HEK293 (cell line): ENCODE measurements at regions not wholly inside any gene's neighbourhood (a gene's known extent, or its start where the extent isn't known, plus 50 kb on each side); places are given as distances from the start of the nearest gene placed in this dataset.

Experiments used
- CTCF ChIA-PET: fragments of 350-600 bp; formaldehyde crosslinking; extraction: SDS; loops from one replicate; lab custom pipeline; 2021; ENCODE audit warnings: antibody characterized with exemption; lab: Yijun Ruan, JAX
- POLR2A ChIA-PET: fragments of 300-600 bp; formaldehyde crosslinking; extraction: SDS; loops from one replicate; lab custom pipeline; 2020; ENCODE audit warnings: antibody characterized with exemption, inconsistent platforms; lab: Yijun Ruan, JAX
- H3K27ac ChIP-seq: fragments of 200-500 bp; sonication (Bioruptor generic); 2 replicates; pipeline ENCODE4 v1.5.1; 2014; ENCODE audit warnings: low read depth, low read length, control low read depth, inconsistent platforms; ENCODE audit errors: extremely low read depth
- H3K36me3 ChIP-seq, 2 experiments: fragments of 200-500 bp in 1 of 2; sonication (Bioruptor generic) in 1 of 2; 1 replicate in 1 of 2; 2 replicates in 1 of 2; pipeline ENCODE4 v1.5.1; 2014 to 2017; ENCODE audit warnings: inconsistent platforms in 2 of 2, low read length in 2 of 2; ENCODE audit not compliant: control insufficient read depth in 2 of 2, insufficient read depth in 1 of 2
- H3K4me1 ChIP-seq: fragments of 200-500 bp; sonication (Bioruptor generic); 2 replicates; pipeline ENCODE4 v1.5.1; 2014; ENCODE audit warnings: mild to moderate bottlenecking, low read length, inconsistent platforms; ENCODE audit not compliant: control insufficient read depth, insufficient read depth
- H3K4me3 ChIP-seq: 2 replicates; pipeline ENCODE4 v1.5.1; 2011; ENCODE audit warnings: low read depth, mild to moderate bottlenecking, control low read depth, low read length, moderate library complexity
- H3K9me3 ChIP-seq: fragments of 200-500 bp; sonication (Bioruptor generic); 2 replicates; pipeline ENCODE4 v1.5.1; 2014; ENCODE audit warnings: low read depth, low read length, inconsistent platforms; ENCODE audit not compliant: control insufficient read depth, insufficient read depth
- GFI1B ChIP-seq: fragments of 450-650 bp; formaldehyde crosslinking; IDR thresholded peaks from 2 replicates; pipeline ENCODE4 v1.5.1; 2016; ENCODE audit warnings: missing biosample characterization, missing genetic modification characterization
- GLIS1 ChIP-seq: fragments of 450-650 bp; formaldehyde crosslinking; IDR thresholded peaks from 2 replicates; pipeline ENCODE4 v1.5.1; 2016; ENCODE audit warnings: missing biosample characterization, missing genetic modification characterization
- HIC1 ChIP-seq: fragments of 450-650 bp; formaldehyde crosslinking; IDR thresholded peaks from 2 replicates; pipeline ENCODE4 v1.5.1; 2016; ENCODE audit warnings: missing biosample characterization, missing genetic modification characterization
- SP2 ChIP-seq: fragments of 450-650 bp; formaldehyde crosslinking; IDR thresholded peaks from 2 replicates; pipeline ENCODE4 v1.5.1; 2016; ENCODE audit warnings: missing biosample characterization, missing genetic modification characterization
- ZNF19 ChIP-seq: fragments of 450-650 bp; formaldehyde crosslinking; IDR thresholded peaks from 2 replicates; pipeline ENCODE4; 2016; ENCODE audit warnings: missing biosample characterization, missing genetic modification characterization, low read depth
- ZNF274 ChIP-seq, 2 experiments: fragments of 200-500 bp in 1 of 2; fragments of 450-650 bp in 1 of 2; sonication (Bioruptor generic) in 1 of 2; formaldehyde crosslinking in 1 of 2; IDR thresholded peaks; 2 replicates each; pipeline versions ENCODE4 v1.5.1 to v1.6.1; 2014 to 2016; ENCODE audit warnings: borderline replicate concordance in 1 of 2, inconsistent platforms in 1 of 2, low read length in 1 of 2, missing biosample characterization in 1 of 2, missing genetic modification characterization in 1 of 2
- ZNF416 ChIP-seq: fragments of 450-650 bp; formaldehyde crosslinking; IDR thresholded peaks from 2 replicates; pipeline ENCODE4 v1.5.1; 2016; ENCODE audit warnings: missing biosample characterization, missing genetic modification characterization
- ZNF423 ChIP-seq: fragments of 450-650 bp; formaldehyde crosslinking; IDR thresholded peaks from 2 replicates; pipeline ENCODE4 v1.5.1; 2016; ENCODE audit warnings: missing biosample characterization, missing genetic modification characterization
- ZNF433 ChIP-seq: fragments of 450-650 bp; formaldehyde crosslinking; IDR thresholded peaks from 2 replicates; pipeline ENCODE4 v1.5.1; 2016; ENCODE audit warnings: missing biosample characterization, missing genetic modification characterization, low read depth
- ZNF555 ChIP-seq: fragments of 450-650 bp; formaldehyde crosslinking; conservative IDR thresholded peaks from 2 replicates; pipeline ENCODE4 v1.5.1; 2017; ENCODE audit warnings: missing biosample characterization, mild to moderate bottlenecking, missing genetic modification characterization, inconsistent platforms
- ZNF561 ChIP-seq: fragments of 450-650 bp; IDR thresholded peaks from 2 replicates; pipeline ENCODE4 v1.5.1; 2018; ENCODE audit warnings: missing biosample characterization, missing genetic modification characterization, borderline replicate concordance
- ZNF596 ChIP-seq: fragments of 450-650 bp; IDR thresholded peaks from 2 replicates; pipeline ENCODE4 v1.5.0; 2018; ENCODE audit warnings: missing biosample characterization, mild to moderate bottlenecking, missing genetic modification characterization, moderate library complexity
- ZNF768 ChIP-seq: fragments of 450-650 bp; formaldehyde crosslinking; IDR thresholded peaks from 2 replicates; pipeline ENCODE4 v1.5.1; 2018; ENCODE audit warnings: missing biosample characterization, mild to moderate bottlenecking, missing genetic modification characterization
- ZNF785 ChIP-seq: fragments of 450-650 bp; formaldehyde crosslinking; IDR thresholded peaks from 2 replicates; pipeline ENCODE4 v1.5.1; 2016; ENCODE audit warnings: missing biosample characterization, missing genetic modification characterization
- TF ChIP-seq, protein P1 (sequence below): fragments of 450-650 bp; formaldehyde crosslinking; IDR thresholded peaks from 2 replicates; pipeline ENCODE4 v1.5.1; 2017; ENCODE audit warnings: missing biosample characterization, missing genetic modification characterization
- TF ChIP-seq, protein P2 (sequence below): fragments of 450-650 bp; formaldehyde crosslinking; IDR thresholded peaks from 2 replicates; pipeline ENCODE4 v1.5.1; 2016; ENCODE audit warnings: missing biosample characterization, missing genetic modification characterization
- TF ChIP-seq, protein P3 (sequence below): fragments of 450-650 bp; formaldehyde crosslinking; IDR thresholded peaks from 2 replicates; pipeline ENCODE4 v1.5.1; 2016; ENCODE audit warnings: missing biosample characterization, missing genetic modification characterization

DNA sequence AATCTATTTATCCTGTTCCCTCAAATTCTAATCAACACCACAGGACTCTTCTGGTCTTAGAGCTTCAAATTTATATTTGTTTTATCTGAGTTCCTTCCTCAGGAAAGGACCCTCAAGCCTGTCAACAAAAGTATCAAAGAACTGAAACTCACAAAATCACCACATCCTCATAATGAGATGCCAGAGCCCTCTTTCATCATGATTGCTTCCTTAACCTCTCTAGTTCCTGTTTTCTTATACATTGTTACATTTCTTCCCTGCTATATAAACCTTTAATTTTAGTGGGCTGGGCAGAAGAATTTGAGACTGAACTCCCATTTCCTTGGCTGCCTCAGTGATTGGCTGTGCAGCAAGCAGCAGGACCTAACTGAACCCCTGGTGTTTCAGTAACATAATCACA, 189.7 kb downstream of the ZNF248 start:
- H3K27ac ChIP-seq, result no peak overlapping the region
- no peak for TF ChIP-seq HIC1 (tag by site-specific recombination)
- TF ChIP-seq, all 188 proteins: peak for 0
- Histone ChIP-seq H3K4me3 (no peak overlapping the region), H3K4me1 (no peaks in the 10 kb centered on the region), H3K9me3 (no peaks in the 10 kb centered on the region), H3K36me3 (no peaks in the 10 kb centered on the region)
- ChIA-PET CTCF (no interaction called here), POLR2A (no interaction called here)

DNA sequence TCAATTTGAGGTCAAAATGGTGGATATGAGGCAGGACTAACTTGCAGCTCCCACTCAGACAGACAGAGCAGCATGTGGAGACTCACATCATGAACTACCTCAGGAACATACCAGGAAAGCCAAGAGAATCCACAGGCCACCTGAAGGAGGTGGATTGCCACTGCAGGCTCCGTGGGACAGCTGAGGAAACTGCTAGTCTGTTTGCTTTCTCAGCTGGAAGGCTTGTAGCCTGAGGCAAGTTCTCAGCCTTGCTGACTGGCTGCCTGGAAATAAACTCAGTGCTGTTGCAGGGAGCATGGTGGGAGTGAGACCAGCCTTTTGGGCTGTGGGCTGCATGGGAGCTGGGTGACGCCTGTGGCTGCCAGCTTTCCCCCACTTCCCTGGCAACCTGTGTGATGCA, 202.9 kb downstream of the ZNF248 start:
- TF ChIP-seq ZNF433 (no peak), ZNF596 (tag by site-specific recombination) (no peak), ZNF274 (IDR thresholded peaks at IDR 0.05; ENCODE audit: low read length) (no peak), ZNF274 (tag by site-specific recombination; IDR thresholded peaks at IDR 0.05; ENCODE audit: borderline replicate concordance) (no peak), ZNF19 (no peak), GLIS1 (no peak)
- TF ChIP-seq, protein P1, sequence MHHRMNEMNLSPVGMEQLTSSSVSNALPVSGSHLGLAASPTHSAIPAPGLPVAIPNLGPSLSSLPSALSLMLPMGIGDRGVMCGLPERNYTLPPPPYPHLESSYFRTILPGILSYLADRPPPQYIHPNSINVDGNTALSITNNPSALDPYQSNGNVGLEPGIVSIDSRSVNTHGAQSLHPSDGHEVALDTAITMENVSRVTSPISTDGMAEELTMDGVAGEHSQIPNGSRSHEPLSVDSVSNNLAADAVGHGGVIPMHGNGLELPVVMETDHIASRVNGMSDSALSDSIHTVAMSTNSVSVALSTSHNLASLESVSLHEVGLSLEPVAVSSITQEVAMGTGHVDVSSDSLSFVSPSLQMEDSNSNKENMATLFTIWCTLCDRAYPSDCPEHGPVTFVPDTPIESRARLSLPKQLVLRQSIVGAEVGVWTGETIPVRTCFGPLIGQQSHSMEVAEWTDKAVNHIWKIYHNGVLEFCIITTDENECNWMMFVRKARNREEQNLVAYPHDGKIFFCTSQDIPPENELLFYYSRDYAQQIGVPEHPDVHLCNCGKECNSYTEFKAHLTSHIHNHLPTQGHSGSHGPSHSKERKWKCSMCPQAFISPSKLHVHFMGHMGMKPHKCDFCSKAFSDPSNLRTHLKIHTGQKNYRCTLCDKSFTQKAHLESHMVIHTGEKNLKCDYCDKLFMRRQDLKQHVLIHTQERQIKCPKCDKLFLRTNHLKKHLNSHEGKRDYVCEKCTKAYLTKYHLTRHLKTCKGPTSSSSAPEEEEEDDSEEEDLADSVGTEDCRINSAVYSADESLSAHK (tag by site-specific recombination), result no peak
- no peaks in the 10 kb centered on the region for H3K9me3 ChIP-seq
- no peaks in the 10 kb centered on the region for H3K4me1 ChIP-seq
- H3K36me3 ChIP-seq, result no peaks in the 10 kb centered on the region
- CTCF ChIA-PET, result no interaction called here
- POLR2A ChIA-PET, result no interaction called here
- H3K4me3 ChIP-seq, result no peak overlapping the region
- H3K27ac ChIP-seq, result no peak overlapping the region

GRCh38 chr10:37643187-37643586, 214.2 kb downstream of the ZNF248 start:
- ChIA-PET POLR2A (no interaction called here), CTCF (no interaction called here)
- H3K36me3 ChIP-seq, result no peaks in the 10 kb centered on the region
- TF ChIP-seq GFI1B (no peak), ZNF768 (tag by site-specific recombination) (no peak), ZNF416 (tag by site-specific recombination) (no peak), ZNF561 (tag by site-specific recombination) (no peak), ZNF555 (tag by site-specific recombination) (no peak), ZNF785 (tag by site-specific recombination) (no peak), SP2 (tag by site-specific recombination) (no peak), ZNF423 (tag by site-specific recombination) (no peak)
- TF ChIP-seq, protein P2, sequence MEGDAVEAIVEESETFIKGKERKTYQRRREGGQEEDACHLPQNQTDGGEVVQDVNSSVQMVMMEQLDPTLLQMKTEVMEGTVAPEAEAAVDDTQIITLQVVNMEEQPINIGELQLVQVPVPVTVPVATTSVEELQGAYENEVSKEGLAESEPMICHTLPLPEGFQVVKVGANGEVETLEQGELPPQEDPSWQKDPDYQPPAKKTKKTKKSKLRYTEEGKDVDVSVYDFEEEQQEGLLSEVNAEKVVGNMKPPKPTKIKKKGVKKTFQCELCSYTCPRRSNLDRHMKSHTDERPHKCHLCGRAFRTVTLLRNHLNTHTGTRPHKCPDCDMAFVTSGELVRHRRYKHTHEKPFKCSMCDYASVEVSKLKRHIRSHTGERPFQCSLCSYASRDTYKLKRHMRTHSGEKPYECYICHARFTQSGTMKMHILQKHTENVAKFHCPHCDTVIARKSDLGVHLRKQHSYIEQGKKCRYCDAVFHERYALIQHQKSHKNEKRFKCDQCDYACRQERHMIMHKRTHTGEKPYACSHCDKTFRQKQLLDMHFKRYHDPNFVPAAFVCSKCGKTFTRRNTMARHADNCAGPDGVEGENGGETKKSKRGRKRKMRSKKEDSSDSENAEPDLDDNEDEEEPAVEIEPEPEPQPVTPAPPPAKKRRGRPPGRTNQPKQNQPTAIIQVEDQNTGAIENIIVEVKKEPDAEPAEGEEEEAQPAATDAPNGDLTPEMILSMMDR, result no peak
- TF ChIP-seq, protein P3, sequence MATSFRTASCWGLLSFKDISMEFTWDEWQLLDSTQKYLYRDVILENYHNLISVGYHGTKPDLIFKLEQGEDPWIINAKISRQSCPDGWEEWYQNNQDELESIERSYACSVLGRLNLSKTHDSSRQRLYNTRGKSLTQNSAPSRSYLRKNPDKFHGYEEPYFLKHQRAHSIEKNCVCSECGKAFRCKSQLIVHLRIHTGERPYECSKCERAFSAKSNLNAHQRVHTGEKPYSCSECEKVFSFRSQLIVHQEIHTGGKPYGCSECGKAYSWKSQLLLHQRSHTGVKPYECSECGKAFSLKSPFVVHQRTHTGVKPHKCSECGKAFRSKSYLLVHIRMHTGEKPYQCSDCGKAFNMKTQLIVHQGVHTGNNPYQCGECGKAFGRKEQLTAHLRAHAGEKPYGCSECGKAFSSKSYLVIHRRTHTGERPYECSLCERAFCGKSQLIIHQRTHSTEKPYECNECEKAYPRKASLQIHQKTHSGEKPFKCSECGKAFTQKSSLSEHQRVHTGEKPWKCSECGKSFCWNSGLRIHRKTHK (tag by site-specific recombination), result no peak
- H3K27ac ChIP-seq, result no peak overlapping the region
- H3K9me3 ChIP-seq, result no peaks in the 10 kb centered on the region
- H3K4me3 ChIP-seq, result no peak overlapping the region
- H3K4me1 ChIP-seq, result no peaks in the 10 kb centered on the region
